GM19043 (cell line): ENCODE measurements at regions not wholly inside any gene's neighbourhood (a gene's known extent, or its start where the extent isn't known, plus 50 kb on each side); places are given as distances from the start of the nearest gene placed in this dataset.

Experiments
- ATAC-seq: cut with Tn5 transposase; IDR thresholded peaks from one replicate; pipeline ENCODE4 v1.9.1; 2021; ENCODE audit warnings: low read depth; ENCODE audit not compliant: unreplicated experiment

DNA sequence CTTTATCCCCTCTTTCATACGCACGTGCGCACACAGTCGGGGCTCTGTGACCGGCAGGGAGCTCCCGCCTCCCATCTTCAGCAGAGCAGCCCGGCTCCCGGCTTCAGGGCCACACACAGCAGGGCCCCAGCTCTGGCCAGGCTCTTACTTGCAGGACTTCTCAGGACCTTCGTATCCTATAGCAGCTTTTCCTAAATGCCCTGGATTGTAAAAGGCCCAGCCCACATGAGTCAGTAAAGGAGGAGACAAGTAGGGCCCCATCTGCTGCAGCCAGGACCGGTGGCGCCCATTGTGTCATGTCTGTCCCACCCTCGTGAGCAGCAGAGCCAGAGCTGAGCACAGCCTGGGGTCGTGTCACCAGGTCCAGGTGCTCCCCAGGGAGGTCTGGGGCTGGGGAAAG, 107.6 kb upstream of the VSTM2B start:
- ATAC-seq, result no peak

DNA sequence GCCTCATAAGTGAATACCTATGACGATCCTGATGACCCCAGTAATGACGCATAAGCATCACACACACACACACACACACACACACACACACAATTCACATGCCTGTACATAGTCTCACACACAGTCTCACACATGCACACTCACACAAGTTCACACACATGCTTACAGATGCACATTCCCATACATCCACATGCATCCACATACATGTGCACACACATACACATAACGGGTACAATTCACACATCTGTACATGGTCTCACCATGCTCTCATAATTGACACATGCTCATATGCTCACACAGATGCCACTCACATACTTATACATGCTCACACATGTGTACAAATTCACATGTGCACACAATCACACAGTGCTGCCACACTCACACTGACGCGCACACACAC, 105.7 kb upstream of the VSTM2B start:
- no peak for ATAC-seq

DNA sequence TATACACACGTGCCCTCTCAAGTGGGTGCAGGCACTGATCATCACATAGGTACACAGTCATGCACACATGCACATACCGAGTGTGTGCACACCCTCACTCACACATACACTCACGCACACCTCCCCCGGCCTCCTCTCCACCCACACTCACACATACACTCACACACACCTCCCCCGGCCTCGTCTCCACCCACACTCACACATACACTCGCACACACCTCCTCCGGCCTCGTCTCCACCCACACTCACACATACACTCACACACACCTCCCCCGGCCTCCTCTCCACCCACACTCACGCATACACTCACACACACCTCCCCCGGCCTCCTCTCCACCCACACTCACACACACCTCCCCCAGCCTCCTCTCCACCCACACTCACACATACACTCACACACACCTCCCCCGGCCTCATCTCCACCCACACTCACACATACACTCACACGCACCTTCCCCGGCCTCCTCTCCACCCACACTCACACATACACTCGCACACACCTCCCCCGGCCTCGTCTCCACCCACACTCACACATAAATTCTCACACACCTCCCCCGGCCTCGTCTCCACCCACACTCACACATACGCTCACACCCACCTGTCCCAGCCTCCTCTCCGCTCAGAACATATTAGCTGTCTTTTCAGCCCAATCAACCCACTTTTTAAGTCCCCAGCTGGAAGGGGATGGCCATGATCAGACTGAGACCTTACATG, 105.2 kb upstream of the VSTM2B start:
- no peak for ATAC-seq

DNA sequence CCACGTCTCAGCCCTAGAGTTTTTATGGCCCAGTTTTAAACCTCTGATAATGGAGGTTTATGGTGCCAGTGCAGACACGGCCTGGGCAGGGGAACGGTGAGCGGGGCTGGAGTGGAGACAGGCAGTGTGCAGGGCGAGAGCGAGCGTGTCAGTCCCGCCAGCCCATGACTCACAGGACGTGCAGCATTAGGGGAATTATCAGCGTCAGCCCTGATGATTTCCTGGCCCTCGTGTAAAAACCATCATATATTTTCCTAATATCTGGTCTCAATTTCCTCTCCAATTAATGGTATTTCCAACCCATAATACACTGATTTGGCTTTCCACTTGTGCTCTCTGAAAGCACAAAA, 104.6 kb upstream of the VSTM2B start:
- ATAC-seq, result no peak

DNA sequence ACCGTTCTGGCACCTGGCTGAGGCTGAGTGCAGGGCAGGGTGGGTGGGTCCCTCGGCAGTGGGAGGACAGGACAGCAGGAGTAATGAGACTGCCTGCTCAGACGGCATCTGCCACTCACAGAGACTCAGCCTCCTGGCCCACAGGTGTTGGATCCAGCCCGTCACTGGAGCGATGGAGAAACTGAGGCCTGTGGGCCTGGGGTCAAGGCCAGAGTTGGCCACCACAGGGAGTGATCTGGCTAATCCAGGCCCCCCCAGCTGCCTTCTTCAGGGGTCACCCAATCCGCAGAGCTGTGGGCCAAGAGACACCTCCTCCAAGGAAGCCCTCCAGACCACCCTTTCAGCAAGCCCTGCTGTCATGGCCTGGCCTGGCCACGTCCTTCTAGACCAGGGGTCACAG, 103.7 kb upstream of the VSTM2B start:
- no peak for ATAC-seq

DNA sequence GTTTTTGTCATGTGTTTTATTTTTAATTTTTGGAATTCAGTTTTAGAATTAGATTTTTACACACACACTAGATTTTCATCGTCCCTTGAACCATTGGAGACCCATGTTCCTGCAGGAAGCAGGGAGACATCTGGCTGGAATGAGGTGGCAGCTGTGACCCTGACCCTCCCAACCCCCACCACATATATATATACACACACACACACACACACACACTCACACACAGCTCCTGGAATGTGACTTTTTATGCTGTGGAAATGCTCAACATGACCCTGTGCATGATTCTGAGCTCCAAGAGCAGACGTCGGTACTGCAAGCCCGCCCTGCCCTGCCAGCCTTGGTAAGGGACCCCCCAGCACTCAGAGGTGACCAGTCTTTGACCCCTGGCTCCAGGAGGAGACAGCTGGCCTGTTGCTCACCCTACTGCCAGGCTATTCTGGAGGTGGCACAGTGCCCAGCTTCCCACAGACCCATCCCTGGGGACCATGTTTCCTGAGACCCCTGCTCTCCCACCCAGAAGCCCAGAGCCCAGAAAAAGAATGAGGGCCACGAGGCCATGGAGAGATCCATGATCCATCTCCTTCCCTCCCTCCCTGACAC, 103.2 kb upstream of the VSTM2B start:
- no peak for ATAC-seq

DNA sequence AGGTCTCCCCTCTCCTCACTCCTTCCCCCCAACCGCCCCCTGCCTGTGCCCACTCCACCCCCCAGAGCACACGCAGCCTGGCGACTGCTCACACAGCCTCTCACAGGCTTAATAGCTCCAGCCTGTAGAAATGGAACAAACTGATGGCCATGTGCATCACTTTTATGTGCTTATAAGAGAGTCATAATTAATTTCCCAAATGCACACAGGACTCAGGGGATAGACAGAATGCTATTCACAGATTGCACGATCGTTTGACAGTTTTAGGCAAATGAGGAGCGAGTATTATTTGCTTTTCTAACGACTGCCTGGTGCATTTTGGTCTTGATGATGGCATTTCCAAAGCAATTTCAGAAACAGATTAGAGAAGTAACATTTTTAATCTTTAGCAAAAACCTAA, 97.7 kb upstream of the VSTM2B start:
- ATAC-seq, result no peak

DNA sequence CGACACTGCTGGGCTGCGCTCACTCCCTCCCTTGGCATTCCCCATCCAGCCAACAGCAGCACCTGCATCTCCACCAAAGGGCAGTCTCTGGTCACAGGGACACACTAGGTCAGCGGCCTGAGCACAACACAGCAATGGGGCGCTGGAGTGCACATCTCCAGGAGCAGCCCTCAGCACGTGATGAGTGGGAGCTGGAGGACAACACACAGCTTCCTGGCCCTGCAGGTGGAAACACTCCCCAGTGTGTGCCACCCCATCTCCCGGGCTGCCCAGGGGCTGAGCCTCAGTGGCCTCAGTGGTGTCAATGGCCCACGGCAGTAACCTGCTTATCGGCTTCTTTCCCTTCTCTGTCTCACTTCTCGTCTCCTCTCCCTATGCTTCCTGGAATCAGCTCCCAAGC, 96.8 kb upstream of the VSTM2B start:
- ATAC-seq, result no peak

DNA sequence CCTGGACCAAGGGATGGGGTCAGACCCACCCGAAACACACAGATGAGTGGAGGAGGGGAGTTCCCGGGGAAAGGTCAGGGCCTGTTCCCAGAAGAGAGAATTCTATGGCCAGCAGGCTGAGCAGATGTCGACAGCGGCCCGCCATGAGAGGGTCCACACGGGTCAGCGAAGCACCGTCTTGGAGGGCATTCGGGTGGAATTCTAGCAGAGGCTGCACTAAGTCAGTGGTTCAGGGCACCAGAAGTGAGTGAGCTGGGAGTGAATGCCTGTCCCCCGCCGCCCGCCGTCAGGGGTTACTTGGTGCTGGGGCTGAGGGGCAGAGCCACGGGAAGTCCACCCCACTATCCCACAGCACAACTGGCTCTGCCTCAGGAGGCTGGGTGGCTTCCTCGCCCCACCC, 96.2 kb upstream of the VSTM2B start:
- ATAC-seq, result no peak

DNA sequence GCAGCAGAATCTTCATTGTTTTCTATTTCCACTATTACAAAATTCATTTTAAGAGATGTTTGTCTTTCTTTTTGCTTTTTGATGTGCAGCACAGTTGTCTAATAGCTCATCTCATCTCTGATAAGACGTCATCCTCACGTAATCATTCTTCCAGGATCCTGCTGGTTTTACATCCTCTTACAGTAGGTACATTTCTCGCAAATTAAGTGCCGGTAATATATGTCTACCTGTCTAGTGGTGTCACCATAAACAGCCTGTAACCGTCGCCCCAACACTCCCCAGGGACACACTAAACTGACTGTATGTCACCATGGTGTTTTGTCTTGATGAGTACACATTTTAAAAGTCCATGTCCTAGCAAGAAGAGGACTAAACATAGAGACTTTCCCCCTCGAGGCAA, 94.5 kb upstream of the VSTM2B start:
- ATAC-seq, result no peak

DNA sequence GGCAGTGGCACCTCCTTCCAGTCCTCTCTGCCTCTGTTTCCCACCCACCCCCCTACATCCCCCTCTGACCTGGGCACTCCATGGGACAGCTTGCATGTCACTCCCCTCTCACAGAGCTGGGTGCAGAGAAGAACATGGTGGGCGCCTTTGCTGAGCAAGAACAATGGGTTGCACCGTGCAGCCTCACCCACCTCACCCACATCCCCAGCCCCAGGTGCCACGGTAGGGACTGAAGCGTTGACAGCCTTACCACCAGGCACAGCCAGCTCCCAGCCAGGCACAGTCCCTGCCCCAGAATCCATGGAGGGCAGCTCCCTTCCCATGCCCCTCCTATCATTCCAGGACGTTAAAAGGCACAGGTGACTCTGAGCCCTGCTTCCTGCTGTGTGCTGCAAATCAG, 93.1 kb upstream of the VSTM2B start:
- ATAC-seq, result no peak

DNA sequence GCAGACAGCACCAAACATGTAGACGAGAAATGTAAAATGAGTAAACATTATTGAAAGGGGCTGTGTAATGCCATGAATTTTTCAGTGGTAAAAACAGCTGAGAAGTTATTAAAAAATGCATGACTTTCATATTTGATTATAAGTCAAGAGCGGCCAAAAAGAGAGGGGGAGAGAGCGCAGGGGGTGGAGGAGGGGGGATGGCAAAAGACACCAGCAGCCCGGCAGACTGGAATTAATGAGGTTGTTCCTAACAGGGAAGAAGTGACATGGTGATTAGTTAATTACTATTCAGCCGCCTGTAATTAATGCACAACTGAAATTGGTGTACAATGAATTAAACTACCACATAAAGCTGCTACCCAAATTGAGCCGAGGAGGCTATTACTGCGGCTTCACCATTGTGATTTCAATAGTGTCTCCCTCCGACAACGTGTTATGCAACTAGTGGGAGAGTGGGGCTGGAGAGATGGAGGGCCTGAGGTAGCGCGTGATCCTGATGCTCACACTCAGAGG, 89.1 kb upstream of the VSTM2B start:
- no peak for ATAC-seq

DNA sequence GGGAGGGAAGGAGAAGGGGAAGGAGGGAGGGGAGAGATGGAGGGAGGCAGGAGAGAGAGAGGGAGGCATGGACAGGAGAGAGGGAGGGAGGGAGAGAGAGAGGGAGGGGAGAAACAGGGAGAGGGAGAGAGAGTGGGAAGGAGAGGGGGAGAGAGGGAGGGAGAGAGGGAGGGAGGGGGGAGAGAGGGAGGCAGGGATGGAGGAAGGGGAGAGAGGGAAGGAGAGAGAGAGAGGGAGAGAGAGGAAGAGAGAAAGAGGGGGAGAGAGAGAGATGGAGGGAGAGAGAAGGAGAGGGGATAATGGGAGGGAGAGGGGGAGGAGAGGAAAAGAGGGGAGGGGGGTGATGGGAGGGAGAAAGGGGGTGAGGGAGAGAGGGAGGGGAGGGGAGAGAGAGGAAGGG, 86.8 kb upstream of the VSTM2B start:
- no peak for ATAC-seq

DNA sequence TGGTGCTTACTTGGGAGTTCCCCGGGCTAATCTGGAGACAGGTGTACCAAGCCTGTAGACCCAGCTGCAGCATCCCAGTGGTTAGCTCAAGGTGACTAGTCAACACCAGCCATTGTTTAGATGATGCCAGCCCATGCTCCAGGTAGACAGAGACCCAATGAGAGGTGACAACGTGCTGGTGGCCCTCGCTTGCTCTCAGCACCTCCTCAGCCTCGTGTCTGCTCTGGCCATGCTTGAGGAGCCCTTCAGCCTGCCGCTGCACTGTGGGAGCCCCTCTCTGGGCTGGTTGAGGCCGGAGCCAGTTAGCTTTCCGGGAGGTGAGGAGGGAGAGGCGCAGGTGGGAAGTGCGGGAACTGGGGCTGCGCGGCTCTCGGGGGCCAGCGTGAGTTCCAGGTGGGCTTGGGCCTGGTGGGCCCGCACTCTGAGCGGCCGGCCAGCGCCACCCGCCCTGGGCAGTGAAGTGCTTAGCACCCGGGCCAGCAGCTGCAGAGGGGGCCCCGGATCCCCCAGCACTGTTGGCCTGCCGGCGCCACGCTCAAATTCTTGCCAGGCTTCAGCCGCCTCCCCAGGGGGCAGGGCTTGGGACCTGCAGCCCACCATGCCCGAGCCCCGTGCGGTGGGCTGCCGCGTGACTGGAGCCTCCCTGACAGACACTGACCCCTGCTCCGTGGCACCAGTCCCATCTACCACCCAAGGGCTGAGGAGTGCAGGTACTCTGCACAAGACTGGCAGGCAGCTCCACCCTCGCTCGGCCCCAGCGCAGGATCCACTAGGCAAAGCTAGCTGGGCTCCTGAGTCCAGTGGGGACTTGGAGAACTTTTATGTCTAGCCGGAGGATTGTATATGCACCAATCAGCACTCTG, 85.9 kb upstream of the VSTM2B start:
- no peak for ATAC-seq

DNA sequence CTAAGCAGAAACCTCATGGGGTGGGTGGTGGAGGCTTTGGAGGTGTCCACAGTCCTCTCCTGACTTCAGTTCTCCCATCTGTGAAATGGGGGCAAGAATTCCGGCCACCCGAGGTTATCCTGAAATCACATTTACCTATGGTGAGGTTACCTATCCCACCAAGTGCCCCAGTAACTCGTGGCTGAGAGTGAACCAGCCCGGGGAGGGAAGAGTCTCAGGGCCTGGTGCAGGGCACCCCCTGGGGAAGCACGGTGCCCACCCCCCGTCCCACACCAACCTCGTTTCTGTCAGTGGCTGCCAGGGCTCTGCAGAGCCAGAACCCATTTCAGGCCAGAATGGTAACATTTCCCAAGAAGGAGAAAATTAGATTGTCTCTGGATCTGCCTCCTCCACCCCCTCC, 83.7 kb upstream of the VSTM2B start:
- ATAC-seq, result no peak

DNA sequence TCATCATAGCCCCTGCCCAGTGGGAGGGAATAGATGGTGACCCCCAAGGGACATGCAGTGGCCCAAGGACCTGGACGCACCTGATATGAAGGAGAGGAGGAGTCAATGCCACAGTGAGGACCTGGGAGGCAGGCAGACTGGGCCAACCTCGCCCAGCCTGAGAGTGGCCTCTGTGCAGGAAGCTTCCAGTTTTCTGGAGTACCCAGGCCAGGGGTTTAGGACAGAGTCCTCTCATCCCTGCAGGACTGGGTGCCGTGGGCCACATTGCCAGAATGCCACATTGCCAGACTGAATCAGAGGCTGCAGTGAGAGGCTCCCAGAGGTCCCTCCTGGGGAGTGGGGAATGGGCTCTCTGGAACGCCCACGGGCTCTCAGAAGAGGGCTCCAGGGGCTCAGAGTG, 82.9 kb upstream of the VSTM2B start:
- ATAC-seq, result no peak

DNA sequence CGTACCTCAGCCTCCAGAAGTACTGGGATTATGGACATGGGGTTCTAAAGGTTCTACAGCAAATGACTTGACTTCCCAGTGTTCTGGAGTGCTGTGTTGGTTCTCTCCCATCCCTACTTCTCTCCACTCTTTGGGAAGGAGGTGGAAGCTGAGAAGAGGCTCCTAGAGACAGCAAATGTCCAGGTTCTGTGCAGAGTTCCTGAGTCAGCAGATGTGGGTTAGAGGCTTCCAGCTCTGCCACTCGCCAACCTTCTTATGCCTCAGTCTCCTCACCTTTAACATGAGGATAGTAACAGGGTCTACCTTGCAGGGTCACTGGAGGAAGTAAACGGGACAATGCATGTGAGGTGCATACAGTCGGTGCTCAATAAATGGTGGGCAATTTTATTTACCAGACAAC, 80.5 kb upstream of the VSTM2B start:
- no peak for ATAC-seq

DNA sequence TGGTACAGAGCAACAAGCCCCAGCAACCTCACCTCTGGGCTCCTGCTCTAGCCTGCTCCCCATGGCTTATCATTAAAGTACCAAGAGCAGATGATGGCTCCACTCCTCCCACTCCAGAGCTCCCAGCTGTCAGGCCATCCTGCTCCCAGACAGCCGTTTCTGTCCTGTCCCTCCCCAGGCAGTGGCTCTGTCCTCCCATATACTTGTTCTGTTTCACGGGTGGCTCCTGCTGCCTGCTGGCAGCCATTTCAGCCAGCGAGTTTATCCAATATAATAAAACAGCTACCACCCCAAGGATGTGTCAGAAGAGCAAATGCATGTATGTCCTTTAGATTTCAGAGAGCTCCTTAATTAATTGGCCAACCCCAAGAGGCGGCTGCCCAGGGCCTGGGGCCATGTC, 79.4 kb upstream of the VSTM2B start:
- ATAC-seq, result no peak

DNA sequence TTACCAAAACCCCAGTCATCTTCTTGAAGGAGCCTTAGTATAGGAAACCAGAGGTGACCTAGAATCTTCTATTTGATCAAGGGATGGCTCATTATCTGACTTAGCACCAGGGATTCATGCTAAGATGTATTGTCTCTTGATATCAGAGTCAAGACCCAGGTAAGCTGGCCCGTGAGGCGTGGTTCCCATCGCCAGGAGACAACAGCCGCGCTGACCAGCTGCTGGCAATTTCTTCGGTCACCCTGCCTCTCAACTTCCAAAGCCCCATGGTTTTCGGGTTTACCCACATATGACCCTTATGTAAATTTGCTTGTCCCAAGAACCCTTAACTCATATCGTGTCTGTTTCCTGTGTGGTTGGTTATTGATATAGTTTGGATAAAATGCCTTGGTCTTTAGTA, 77.7 kb upstream of the VSTM2B start:
- ATAC-seq, result no peak

DNA sequence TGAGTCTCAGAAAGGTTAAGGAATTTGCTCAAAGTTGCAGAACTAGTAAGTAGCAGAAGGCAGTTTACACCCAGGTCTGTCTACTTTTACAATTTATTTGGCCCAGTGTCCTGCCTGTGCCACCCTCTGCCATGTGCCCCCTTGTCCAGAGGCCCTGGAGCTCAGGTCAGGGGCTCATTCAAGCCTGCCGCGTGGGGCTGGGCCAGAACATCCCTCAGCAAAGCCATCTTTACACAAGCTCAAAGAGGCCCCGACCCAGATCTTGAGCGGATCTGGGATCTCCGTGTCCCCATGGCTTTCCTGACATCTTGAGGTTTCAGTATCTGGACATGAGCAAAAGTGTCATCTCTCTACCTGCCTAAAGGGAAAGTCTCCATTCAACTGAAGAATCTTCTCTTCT, 76.4 kb upstream of the VSTM2B start:
- no peak for ATAC-seq

DNA sequence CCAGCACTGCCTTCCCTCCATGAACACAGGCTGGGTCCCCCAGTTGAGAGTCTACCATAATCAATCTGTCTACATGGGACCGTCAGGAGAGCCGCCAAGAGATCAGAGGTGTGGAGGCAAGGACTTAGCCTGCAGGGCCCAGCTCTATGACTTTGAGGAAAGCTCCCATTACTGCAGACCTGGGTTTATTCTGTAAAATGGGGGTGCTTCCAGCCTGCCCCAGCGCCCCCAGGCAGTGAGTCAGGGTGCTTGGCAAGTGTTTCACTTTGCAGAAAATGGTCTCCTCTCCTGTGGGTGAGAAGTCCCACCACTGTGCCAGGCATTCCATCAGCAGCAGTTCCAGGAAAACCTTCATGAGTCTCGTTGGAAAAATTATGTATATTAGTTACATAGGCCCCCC, 75.5 kb upstream of the VSTM2B start:
- no peak for ATAC-seq

DNA sequence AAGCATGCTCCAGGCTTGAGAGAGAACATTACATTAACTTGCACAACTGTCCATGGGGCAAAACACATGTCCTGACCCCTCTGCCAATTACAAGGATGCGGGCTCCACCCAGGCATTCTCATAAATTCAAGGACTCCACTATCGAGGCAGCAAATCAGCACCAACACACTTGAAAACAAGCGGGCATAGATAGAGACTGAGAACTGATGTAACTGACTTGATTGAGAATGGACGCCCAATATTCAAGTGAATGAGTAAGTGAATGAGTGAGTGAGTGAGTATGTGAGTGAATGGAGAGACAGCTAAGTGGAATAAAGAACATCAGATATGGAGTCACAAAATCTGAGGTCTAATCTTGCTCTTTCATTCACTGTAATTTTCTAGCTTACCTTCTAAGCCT, 75.0 kb upstream of the VSTM2B start:
- no peak for ATAC-seq
